Activated gamma-delta T cell treated with Interleukin-2 at 50 U/mL for 16 hours (primary cell): ENCODE measurements at regions not wholly inside any gene's neighbourhood (a gene's known extent, or its start where the extent isn't known, plus 50 kb on each side); places are given as distances from the start of the nearest gene placed in this dataset.

Experiments used
- DNase-seq: peaks from one replicate; pipeline ENCODE4 v3.0.0-alpha.2; 2020

DNA sequence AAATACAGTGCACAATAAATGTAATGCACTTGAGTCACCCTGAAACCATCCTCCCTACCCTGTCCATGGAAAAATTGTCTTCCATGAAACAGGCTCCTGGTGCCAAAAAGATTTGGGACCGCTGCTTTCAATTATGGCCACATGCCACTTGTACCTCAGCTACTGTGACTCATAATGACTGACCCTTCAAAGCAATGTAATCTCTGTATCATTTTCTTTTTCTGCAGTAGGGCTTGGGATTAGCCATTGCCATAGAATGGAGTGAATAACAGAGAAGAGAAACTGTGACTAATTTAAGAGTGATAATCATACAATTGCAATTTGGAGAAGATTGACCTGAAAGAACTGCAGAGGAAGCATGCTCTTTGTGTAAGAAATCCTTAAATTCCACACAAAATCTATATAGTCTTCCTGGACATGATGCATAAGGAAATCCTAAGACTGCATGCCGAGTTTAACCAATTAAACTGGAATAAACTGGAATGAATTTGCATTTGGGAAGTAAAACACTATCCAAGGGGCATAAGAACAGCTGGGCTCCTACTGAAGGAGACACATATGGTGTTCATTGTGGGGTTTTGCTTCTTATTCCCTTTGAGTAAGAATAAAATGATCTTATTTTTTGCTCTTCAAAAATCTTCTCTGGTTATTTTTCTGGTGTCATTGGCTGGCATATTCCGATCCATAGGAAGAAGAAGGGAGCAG, 59.5 kb upstream of the SLC7A1 start:
- no peak for DNase-seq

DNA sequence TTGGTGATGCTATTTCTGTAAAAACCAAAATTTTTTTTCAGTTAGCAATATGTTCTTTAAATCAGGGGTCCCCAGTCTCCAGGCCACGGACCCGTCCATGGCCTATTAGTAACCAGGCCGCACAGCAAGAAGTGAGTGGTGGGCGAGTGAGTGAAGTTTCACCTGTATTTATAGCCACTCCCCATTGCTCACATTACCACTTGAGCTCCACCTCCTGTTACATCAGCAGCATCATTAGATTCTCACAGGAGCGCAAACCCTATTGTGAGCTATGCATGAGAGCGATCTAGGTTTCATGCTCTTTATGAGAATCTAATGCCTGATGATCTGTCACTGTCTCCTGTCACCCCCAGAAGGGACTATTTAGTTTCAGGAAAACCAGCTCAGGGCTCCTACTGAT, 58.9 kb upstream of the SLC7A1 start:
- DNase-seq: no peak

DNA sequence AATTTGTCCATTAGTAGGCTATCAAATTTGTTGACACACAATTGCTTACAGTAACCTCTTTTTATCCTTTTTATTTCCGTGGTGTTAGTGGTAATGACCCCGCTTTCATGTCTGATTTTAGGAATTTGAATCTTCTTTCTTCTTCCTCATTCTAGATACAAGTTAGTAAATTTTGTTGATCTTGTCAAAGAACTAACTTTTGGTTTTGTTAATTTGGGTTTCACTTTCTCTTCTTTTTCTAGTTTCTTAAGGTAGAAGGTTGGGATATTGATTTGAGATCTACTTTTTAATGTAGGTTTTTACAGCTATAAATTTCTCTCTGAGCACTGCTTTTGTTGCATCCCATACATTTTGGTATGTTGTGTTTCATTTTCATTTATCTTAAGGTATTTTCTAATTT, 53.3 kb upstream of the SLC7A1 start:
- no peak for DNase-seq
